HG03066 (cell line): ENCODE measurements at regions not wholly inside any gene's neighbourhood (a gene's known extent, or its start where the extent isn't known, plus 50 kb on each side); places are given as distances from the start of the nearest gene placed in this dataset.
"Not testable (repeated sequence)": the region's sequence is repeated elsewhere in the genome, so short reads cannot be mapped to it uniquely, and the experiment has no call there.

ENCODE experiments used
- ATAC-seq: cut with Tn5 transposase; IDR thresholded peaks from one replicate; pipeline ENCODE4 v1.9.1; 2021; ENCODE audit warnings: low read depth; ENCODE audit not compliant: unreplicated experiment

DNA sequence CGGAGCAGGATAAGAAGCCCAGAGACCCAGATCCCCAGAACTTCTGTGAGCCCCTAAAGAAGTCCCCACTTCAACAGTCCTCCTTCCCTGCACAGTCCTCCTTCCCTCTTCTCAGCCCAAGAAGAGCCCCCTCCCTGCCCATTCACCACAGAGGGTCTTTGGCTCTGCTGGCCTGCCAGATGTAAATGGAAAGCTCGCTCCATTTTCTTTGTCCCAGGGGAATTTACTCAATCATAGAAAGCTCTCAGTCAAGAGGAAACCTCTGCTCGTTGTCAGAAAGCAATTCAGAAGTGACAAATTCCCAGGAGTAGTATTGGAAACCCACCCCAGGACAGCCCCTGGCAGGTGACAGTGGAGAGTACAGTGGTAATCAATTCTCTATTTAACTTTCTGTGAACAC is 105.5 kb upstream of the SMAD3 start:
- no peak for ATAC-seq

DNA sequence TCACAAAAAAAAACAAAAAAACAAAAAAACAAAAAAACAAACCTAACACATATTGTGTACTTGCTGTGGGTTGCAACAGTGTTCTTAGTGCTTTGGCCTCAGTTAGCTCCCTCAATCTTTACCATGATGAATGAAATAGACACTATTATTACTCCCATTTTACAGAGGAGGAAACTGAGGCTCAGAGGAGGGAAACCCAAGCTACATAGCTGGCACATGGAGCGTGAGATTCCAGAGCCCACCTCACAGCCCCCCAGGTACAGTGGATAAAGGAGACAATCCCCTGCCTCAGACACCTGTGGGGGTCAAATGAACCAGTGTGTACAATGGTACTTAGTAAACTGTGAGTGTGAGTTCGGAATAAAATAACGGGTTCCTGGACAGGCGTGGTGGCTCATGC is 104.9 kb upstream of the SMAD3 start:
- ATAC-seq, result no peak

DNA sequence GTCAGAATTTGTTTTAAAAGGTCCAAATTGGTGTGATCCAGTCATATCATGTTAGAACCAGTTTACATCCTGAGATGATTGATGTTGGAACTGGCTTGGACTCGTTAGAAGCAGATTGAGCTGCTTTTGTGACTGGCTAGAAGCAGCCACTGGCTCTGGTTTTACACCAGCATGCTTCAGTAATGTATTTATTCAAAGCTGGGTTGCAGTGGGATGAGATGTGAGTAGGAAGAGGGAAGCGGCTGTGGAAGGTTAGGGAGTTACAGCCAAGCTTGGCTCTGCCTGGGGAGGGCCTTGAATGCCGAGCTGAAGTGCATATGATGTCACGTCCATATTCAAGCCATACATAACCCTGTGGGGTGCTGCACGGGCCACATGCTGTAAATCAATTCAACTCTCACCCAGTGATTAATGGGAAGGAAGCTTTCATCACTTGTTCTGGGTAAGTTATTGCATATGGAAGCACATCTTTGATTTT is 104.0 kb upstream of the SMAD3 start:
- ATAC-seq, result no peak

DNA sequence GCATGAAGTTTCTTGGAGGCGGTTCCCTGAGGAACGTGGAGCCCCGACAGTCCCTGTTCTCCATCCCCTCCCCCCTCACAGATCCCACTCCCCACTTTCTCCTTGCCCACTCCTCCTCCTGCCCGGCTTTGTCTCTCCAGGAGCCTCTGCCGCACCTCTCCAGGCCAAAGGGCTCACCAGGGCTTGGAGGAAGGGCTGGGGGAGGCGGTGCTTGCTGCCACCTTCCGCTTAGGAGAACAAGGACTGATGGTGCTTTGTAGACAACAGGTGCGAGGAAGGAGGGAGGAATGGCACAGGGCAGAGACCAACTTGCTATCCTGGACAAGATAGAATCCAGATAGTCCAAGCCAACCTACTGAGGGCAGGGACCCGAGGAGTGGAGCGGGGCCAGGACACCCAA is 103.5 kb upstream of the SMAD3 start:
- no peak for ATAC-seq

DNA sequence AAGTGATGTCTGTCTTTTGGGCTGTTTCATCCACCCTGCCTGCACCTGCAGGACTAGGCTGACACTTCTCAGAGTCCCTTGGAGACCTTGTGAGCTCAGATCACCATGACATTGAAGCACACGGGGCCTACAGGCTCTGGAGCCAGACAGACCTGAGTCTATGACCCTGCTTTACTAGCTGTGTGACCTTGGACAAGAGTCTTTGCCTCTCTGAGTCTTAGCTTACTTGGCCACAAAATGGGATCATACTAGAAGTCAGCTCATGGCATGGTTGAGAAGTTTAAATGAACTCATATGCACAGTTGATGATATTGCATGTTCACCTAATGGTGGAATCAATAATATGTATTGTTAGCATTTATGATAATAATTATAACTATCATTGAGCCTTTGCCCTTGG is 102.9 kb upstream of the SMAD3 start:
- no peak for ATAC-seq

DNA sequence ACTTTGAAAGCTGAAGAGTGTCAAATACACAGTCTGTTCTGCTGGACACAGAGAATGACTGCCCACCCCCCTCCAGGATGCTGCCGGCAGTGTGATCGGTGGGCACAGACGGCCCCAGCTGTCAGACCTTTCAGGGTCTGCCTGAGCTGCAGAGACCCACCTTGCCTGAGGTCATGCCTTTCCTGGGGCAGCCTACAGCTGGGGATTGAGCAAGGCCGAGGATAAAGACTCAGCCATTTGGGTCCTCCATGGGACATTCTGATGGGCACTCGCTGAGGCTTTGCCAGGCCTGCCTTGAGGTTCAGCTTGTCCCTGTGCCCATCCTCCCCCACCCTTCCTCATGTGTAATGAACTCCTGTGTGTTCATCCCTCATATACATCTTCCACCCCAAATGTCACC is 102.3 kb upstream of the SMAD3 start:
- ATAC-seq, result no peak

DNA sequence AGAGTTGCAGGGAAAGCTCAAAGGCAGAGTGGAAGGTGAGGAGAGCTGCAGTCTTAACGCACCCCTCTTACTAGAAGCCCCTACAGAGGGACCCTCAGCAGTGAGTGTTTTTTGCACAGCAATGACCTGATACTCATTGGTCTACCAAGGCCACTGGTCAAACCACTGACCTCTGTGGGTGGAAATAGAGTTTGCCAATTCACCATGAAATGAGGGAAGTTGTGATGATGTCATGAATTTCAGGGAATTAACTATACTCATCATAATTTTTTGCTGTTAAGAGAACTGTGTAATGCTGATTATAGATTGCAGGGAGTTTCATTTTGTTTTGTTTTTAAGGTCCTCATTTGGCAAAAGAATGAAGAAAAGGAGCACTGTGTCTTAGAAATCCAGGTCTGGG is 101.7 kb upstream of the SMAD3 start:
- no peak for ATAC-seq

DNA sequence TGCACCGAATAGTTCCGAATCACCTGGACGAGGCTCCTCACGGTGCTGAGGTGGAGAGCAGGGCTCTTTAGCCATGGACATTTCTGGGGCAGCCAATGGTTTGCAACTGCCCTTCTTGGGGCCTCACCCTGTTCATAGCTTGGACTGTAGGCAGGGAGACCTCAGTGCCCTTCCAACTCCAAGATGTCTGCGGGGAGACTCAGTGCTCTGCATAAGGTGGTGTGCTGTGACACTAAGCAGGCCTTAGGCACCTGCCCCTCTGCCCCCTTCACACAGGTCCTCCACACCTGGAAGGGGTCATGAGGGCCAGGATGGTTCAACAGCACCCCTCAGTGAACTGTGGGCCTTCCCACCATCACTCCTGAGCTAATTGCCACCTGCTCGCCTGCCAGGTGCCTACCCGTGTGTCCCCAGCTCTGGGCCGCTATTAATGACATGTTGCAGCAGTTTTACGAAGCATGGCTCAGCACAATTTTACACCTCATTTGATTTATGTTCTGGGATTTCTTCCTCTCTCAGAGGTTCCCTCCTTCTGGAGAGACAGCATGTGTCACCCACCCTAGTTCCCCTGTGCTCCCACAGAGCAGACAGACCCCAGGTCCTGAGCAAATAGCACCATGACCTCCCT is 101.2 kb upstream of the SMAD3 start:
- ATAC-seq, result no peak

DNA sequence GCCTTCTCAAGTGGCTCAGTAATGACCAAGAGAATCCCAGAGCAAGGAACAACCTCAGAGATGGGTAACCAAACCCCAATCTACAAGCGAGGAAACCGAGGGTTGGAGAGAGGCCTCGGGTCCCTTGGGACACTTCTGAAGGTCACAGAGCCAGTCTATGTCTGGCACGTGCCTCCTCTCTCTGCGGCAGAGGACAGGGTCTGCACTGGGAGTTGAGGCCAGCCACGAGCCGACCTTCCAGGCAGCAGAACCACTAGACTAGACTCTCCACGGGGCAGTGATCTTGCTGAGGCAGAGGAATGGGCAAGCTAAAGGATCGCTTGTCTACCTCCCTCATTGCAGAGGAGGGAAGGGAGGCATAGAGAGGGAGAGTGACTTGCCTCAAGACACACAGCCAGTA is 100.6 kb upstream of the SMAD3 start:
- ATAC-seq, result no peak

DNA sequence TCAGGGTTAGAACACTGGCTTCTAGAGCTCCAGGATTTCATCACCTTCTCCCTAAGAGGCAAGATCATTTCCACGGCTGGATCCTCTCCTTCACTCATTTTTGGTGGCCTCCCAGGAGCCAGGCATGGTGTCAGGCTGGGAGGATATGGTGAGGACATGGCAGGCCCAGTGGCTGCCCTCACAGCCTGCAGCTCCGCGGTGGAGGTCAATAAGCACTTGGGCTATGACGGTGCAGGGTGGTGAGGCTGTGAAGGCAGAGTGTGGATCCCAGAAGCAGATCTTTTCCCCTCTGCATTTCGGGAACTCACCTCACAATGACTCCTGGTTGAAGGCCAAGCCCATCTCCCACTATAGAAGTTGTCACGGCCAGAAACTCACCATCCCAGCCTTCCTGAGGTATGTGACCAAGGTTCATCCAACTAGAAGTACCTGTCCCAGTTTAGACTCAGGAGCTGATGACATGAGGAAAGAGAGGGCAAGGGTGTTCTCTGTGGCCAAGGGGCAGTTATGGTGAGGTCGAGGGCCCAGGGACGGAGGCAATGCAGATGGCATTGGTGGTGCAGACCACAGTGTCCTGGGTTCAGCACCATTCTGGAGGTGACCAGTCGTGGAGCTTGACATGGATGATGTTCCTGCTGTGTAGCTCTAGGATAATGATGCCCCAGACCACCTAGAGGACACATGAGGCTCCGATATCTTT is 100.1 kb upstream of the SMAD3 start:
- no peak for ATAC-seq

DNA sequence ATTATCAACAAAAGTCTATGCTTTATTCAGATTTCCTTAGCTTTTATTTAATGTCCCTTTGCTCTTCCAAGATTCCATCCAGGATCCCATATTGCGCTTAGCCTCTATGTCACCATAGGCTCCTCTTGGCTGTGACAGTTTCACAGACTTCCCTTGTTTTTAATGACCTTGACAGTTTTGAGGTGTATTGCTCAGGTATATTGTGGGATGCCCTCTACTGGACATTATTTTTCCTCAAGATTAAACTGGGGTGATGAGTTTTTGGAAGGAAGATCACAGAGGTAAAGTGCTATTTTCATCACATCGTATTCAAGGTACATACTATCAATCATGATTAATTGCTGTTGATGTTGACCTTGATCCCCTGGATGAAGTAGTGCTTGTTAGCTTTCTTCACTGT is 99.1 kb upstream of the SMAD3 start:
- ATAC-seq, result no peak

DNA sequence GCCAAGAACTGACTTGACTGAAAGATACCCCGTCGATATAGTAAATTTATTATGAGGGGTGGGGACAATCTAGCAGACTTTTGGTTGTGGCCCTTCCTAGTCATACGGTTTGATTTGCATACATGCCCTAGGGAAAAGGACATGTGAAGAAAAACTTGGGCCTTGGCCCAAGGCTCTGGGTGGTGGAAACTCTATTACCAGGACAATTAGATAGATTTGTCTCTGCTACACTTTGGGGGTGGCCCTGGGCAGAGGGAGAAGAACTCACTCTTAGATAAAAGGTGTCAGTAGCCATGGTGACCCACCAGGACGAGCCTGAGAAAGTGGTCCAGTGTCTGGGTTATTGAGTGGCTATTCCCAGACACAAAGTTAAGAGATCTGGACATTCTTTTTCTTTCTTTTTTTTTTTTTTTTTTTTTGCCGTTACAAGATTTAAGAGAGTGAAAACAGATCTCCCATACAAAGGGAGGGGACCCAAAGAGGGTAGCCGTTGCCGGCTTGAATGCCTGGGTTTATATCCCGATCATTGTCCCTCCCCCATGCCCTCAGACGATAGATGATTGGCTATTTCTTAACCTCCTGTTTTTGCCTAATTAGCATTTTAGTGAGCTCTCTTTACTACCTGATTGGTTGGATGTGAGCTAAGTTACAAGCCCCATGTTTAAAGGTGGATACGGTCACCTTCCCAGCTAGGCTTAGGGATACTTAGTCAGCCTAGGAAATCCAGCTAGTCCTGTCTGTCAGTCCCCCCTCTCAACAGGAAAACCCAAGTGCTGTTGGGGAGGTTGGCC is 96.4 kb upstream of the SMAD3 start:
- ATAC-seq, result no peak

DNA sequence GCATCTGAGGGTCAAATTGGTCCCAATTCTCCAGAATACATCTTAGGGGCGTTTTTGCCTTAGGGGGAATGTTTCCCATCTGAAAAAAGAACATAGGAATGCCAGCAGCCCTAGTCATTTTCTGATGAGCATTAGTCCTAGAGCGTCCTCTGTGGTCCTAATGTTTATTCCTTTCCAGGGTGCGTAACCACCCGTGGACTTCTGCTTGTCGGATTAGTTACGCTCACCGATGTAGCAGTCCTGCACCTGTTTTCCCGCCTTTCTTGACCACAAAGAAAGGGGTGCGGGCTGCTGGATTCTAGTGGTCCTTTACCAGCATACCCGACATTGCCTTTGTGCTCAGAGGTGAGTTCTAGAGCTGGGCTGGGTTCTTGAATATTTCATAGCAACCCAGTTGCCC is 91.3 kb upstream of the SMAD3 start:
- not testable (repeated sequence) for ATAC-seq

DNA sequence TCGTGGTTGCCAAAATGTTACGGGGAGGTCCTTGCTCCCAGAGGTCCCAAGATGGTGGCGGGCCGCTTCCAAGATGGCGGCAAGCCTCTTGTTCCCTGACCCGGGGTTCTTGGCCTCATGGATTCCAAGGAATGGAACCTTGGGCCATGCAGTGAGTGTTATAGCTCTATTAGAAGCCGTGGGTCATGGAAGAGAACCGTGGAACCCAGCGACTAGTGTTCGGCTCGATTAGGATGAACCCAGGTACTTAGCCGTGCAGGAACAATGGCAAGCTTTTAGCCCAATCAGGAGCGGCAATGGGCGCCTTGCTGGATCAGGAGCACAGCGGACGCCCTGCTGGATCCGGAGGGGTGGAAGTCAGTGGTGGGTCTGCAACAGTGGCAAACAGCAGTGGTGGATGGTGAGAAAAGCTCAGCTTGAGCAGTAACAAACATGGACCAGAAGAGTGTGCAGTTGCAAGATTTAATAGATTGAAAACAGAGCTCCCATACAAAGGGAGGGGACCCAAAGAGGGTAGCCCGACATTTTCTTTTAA is 89.2 kb upstream of the SMAD3 start:
- ATAC-seq, result not testable (repeated sequence)

DNA sequence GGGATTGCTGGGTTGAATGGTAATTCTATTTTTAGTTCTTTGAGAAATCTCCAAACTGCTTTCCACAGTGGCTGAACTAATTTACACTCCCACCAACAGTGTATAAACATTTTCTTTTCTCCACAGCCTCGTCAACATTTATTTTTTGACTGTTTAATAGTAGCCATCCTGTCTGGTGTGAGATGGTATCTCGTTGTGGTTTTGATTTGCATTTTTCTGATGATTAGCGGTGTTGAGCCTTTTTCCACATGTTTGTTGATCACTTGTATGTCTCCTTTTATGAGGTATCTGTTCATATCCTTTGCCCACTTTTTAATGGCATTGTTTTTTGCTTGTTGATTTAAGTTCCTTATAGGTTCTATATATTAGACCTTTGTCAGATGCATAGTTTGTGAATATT is 85.1 kb upstream of the SMAD3 start:
- not testable (repeated sequence) for ATAC-seq

DNA sequence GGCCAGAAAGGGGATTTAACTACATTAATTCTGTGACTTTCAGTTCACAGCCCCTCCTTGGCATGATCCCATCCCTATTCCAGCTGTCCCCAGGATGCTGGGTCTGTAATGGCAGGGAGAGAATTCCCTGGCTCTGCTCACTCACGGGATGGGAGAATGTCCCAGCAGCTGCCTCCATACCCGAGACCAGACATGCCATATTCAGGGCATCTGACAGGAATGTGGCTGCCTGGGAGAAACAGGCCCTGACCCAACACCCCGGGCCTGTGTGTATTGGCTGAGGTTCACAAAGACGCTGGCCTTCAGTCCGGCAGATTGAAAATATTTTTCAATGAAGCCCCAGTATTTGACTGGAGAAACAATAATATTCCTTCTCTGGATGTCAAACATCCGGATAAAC is 83.6 kb upstream of the SMAD3 start:
- ATAC-seq, result no peak

DNA sequence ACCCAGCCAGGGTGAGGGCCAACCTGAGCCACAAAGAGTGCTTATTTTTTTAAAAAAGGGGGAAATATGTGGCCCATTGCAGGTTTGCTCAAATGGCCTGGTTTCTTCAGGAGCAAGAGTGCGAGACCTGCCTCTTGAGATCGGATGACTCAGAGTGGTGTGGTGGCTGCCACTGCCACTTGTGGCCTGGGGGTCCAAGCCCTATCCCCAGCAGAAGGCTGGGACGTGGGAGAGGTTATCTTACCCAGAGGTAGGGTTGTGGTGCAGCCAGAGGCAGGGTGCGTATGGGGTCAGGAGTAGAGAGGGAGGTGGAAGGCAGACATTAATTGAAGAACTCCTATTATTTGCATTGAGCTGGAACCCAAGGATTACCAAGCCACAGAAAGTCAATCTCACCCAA is 83.2 kb upstream of the SMAD3 start:
- ATAC-seq, result no peak

DNA sequence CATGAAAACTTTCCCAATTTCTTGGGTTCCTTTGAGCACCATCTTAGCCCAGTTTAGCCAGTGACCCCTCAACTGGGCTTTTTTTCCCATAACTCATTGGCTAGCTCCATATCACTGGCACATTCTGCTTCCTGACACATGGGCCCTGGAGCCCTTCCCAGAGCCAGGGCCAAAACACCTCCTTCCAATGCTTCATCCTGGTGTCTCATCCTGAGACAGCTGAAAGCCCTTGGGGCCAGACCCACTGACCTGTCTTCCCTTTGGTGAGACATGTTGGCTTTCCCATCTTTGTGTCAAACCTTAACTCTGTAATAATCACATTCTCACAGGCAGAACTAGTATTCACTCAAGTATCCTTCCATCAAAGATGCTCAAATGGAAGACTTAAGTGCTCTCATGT is 82.6 kb upstream of the SMAD3 start:
- no peak for ATAC-seq

DNA sequence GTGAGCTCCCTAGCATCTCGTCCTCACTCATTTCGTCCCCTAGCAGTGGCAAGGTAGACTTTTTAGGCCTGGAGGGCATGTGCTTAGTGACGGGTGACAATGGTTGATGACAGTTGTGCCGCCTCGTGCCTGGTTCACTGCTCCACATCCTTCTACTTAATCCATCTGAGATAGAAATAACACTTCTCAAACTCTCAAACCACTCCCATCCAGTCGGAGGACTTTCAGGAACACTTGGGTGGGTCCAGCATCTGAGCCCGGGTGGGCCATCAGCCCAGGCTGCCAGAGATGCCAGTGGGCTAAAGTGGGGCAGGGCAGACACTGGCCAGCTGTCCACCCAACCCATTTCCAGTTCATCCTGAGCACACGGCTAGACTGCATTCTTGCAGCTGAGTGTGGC is 79.7 kb upstream of the SMAD3 start:
- no peak for ATAC-seq

DNA sequence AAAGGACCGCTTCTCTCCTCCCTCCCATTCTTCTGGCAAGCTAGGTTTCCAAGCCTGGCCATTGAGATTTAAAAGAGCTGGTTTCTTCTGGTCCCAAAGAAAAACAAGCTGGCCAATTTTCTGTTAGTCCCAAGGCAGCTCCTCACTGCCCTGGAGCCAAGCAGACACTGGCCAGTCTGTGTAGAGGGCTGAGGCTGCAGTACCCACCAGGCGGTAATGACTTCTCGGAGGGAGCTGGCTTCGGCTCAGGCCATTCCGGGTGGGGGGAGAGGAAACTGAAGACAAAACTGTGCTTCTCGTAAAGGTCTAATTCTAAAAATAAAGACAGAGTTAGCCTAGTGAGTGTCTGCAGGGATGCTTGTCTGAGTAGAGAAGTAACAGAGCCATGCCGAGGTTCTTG is 78.5 kb upstream of the SMAD3 start:
- no peak for ATAC-seq

DNA sequence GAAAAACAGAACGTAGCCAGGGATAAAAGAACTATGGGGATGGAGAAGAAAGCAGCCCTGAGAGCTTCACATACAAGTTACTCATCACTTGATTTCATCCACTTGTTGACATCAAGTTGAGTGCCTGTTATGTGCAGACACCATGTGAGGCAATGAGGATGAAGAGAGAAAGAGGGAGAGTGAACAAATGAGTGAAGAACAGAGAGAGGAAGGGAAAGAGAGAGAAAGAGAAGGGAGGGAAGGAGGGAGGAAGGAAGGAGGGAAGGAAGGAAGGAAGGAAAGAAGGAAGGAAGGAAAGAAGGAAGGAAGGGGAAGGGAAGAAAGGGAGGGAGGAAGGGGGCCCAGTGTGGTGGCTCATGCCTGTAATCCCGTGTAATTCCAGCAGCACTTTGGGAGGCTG is 72.3 kb upstream of the SMAD3 start:
- ATAC-seq, result no peak
